GM18907 (cell line): ENCODE measurements at regions not wholly inside any gene's neighbourhood (a gene's known extent, or its start where the extent isn't known, plus 50 kb on each side); places are given as distances from the start of the nearest gene placed in this dataset.

Source experiments
- ATAC-seq: cut with Tn5 transposase; IDR thresholded peaks from one replicate; pipeline ENCODE4 v1.9.1; 2021; ENCODE audit warnings: mild to moderate bottlenecking, moderate library complexity; ENCODE audit not compliant: unreplicated experiment

DNA sequence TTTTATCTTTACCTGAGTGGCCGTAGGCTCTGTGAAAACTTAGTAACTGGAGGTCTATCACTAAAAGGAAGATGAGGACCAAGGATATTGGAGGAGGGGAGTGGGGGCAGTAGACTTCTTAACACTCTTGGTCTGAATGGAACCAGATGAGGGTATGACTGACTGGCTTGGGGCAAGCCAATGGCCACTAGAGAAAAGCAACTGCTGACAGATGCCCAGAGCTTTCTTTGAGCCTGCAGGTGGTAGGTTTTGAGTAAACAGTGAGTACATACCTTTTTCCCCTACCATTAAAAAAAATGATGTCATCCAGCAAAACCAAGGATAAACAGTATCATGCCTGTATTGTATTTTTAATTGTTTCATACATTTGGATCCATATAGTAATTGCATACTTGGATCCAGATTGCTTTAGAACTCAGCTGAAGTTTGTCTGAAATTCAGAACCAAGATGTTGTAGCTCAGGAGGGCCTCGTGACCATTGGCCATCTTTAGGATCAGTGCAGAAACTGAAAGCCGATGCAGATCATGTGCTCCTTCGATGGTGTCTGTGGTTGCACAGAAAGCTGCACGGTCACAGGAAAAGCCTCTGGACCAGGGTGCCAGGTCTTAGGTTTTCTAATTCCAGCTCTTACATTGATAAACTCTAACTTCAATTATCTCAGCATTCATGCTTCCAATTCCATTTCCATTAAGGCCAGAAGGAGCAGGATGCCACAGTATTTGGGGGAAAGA is 131.0 kb downstream of the PDGFRA start:
- no peak for ATAC-seq

DNA sequence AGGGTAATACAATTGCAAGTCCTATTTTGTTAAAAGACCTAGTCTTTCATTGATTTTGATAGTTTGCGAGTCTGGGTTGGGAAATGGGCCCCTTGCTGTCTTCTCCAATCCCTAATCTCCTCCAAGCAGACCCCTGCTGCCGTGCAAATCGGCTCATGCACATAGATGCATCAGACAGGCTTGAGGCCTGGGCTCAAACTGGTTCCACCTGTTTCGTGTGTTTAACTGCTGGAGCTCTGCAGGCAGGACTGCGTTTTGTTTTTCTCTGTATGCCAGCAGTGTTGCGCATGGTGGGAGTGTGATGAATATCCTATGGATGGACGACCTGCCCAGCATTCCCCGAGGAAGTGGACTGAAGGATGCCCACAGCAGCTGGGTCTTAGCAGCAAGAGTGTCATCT is 133.9 kb downstream of the PDGFRA start:
- no peak for ATAC-seq

DNA sequence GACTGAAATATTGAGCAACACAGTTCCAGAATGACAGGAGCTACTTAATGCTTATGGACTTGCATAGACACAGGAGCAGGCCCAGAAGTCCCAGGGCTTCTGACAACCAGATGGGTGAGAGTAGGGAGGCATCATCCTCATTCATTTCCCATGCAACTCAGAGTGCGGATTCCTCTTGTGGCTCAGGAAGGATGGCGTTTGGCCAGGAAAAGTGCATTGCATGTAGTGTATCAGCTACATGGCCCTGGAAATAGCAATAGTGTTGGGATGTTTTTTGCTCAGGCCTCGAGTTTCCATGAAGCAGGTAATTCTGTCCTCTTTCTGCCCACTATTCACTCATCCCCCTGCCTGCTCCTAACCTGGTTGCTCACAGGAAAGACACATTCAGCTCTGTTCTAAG is 136.6 kb downstream of the PDGFRA start:
- no peak for ATAC-seq

DNA sequence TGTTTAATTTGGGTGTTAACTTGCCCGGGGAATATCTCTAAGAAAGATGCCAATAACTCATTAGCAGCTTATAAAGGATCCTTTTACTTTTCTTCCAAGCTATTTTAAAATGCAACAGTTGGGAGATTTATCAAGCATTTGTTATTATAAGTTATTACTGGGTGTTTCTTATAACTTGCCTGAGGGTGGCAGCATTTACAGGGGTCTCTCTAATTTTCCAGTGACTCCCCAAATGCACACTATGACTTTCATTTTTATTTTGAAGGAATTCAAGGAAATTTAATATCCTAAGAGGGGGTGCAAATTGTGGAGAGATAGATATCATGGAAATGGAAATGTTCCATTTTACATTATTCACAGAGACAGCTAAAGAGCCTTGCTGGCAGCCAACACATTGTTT is 138.0 kb downstream of the PDGFRA start:
- ATAC-seq: no peak

DNA sequence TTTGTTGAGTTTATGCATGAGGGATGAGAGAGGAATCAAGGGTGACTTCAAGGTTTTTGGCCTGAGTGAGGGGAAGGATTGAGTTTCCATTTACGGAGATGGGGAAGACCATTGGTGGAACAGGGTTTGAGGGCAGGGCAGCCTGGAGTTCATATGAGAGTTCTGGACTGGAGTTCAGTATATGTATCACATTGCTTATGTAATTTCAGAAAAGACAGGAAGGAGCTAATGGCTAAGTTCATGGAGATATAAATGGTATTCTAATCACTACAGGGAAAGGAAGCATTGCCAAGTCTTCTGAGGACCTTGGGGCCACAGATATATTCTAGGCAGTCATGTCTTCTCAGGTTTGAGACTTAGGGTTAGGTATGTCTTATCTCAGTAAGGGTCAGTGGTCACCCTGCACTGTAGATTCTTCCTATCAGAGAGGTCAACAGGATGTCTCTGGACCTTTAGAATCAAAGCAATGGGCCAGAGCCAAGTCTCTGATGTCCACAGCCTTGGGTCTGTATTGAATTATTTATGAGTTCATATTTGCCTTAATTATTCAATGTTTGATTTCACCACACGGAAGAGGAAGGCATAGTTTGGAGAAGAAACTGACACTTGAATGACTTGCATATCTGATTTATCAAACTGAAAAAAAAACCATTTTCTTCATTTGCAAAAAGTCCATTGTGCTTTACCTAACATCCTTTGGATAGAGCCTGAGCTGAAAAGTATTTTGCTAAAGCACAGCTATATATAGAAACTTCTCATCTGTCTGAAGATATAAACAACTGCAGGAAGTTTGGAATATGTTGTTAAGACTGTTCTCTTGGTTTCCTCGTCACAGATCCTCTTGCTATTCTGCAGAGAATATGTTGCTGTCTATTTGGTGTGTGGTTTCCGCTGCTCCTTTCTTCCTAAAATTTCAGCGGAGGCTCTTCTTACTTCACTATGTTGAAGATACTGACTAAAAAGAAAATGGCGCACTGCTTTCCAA is 139.5 kb downstream of the PDGFRA start:
- ATAC-seq: no peak

DNA sequence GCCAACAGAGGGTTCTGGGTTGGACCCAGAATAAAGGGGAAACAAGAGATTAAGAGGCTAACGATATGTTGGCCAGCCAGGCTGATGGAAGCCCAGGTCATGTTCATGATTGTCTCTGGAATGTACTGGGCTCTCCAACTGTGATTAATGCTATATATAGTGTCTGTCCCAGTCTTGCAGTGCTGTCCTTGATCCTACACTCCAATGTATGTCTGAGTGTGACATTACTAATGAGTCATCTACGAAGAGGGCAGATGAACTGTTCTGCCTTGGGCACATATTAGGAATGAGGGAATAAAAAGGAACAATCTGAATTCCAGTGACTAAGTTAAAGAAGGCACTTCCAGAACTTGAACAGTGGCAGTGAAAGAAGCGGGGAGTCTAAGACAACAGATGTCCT is 142.1 kb downstream of the PDGFRA start:
- no peak for ATAC-seq

DNA sequence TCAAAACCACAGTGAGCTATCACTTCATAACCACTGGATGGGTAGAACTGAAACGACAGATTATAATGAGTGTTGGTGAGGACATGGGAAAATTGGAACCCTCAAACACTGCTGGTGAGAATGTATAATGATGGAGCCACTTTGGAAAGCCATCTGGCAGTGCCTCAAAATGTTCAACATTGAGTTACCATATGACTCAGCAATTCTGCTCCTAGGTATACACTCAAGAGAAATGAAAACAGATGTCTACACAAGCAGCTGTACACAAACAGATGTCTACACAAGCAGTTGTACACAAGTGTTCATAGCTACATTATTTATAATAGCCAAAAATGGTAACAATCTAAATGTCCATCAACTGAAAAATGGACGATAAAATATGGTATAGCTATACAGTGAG is 143.9 kb downstream of the PDGFRA start:
- no peak for ATAC-seq

DNA sequence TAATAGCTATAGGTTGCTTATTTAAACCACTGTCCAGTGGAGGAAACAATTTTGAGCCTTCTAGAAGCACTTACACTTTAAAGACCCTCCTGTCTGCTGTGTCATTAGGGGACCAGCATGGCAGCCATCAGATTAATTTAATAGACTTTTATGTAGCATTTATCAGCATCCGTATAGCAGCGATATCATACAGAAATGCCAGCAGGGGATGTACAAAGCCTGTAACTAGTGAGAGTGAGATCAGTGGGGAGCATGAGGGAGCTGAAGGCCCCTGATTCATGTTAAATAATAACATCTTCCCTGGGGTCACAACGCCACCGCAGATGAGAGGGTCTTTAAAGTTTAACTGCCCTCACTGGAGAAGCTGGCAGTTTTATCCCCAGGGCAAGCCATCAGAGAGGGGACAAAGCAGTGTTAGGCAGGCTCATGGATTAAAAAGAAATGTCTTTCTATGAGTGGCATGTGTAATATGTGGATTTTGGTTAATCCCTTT is 144.7 kb downstream of the PDGFRA start:
- ATAC-seq: no peak

DNA sequence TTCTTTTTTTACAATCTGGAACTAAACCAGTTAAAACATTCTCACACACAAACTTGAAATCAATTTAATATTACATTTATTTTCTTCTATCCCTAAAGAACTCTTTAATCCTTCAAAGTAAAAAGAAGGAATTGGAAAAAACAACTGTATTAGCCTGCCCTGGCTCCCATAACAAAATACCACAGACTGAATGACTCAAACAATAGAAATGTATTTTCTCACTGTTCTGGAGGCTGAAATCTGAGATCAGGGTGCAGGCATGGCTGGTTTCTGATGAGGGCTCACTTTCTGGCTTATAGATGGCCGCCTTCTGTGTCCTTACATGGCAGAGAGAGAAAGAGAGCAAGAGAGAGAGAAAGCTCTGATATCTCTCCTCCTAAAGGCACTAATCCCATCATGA is 149.4 kb downstream of the PDGFRA start:
- ATAC-seq: no peak

DNA sequence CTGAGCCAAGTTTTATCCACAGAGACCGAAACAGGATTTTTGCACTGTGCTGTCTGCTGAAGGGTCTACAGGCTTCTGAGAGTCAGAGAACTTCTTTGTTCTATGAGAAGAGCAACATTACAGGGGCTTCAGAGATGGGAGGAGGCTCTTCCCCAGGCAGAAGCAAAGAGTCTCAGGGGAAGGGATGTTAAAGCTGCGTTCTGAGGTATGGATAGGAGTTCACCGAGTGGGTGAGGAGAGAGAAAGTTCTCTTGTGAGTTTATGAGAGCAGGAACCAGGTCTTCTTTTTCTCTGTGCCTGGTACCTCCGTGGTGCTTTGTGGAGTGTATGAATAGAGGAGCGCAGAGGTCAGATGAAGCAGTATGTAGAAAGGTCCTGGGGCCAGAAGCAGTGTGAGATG is 155.1 kb downstream of the PDGFRA start:
- no peak for ATAC-seq

DNA sequence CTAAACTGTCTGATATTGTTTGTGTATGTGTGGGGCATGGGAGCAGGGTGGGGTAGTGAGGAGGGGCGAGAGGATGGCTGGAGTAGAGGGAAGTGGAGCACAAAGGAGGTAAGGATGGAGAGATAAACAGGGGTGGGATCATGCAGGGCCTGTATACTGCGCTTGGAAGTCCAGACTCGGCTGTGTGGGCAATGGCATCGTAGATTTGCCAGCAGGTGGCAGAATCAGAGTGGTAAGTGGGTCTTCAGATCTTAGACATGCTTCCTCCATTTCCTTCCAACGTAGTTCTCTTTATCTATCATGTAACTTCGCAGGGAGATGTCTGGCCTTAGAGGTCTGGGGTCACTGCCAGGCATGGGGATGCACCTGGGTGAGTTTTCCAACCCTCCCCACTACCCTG is 155.5 kb downstream of the PDGFRA start:
- ATAC-seq: peak; percentile 43

DNA sequence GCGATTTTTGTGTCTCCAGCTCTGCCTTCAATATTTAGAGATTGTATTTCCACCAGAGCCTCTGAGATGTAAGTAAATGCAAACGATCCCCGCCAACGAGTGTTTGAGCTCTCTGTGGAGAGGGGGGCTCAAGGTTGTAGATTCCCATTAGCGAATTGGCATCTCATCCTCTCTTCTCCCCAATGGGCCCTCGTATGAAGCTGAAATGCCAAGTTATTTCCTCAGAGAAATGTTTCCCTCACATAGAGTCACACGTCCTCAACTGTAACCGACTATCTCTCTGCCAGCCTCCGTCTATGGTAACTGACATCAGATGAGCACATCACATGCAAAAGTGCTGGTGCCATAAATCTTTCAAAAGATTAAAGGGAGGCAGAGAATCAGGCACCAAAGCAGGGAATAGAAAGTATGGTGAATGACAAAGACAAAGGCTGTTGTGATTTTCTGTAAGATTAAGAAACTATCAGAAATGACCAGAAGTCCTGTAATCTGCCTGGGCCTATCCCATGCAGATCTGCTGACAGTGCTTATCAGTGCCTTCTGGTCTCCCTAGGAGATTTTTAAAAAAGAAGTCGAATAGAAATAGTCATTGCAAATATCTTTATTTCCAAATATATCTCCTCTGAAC is 157.1 kb downstream of the PDGFRA start:
- no peak for ATAC-seq

DNA sequence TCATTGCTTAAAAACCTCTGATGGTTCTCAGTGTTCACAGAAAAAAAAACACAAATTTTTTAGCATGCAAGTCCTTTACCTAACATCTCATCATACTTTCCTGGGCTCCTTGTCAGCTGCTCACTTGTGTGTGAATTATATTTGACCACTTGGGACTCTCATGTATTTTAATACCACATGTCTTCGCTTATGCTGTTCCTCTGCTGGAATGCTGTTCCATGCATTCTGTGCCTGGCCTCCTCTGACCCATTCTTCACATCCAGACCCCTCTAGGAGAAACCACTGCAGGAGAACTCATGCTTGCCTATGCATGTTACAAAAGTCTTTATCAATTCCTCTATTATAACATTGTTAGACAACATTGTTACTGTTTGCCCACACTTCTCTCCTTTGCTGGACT is 157.6 kb downstream of the PDGFRA start:
- ATAC-seq: no peak

DNA sequence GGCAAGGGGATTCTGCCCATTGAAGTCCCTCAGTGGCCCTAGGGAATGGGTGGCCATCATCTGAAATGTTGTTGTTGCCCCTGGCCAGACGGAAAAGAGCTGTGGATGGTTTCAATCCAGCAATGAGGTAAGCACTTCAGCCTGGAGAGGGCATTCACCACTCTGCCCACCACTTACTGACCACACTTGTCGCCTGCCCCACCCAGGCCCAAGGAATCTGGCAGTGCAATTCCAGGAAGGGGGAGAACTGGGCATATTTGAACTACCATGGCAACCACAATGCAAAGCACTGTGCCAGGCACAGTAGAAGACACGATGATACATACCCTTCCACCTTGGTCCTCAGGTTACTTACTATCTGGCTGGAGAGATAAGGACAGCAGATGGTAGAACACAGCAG is 161.6 kb downstream of the PDGFRA start:
- ATAC-seq: no peak

DNA sequence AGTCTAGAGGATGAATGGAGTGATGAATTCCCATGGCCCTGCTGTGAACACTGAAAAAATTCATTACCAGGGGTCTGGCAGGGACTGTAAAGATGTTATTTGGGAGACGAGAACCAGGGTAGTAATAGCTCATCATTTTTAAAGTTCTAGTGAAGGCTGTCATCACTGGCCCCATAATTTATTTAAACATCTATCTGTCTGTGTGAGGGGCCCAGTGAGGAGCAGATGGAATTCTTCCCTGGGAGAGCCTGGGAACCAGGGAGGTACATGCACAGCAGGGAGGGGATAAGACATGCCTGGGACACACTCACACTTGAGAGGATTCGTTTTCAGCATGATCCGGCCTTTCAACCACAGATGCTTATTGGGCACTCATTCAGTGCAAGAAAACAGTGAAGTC is 162.0 kb downstream of the PDGFRA start:
- ATAC-seq: no peak

DNA sequence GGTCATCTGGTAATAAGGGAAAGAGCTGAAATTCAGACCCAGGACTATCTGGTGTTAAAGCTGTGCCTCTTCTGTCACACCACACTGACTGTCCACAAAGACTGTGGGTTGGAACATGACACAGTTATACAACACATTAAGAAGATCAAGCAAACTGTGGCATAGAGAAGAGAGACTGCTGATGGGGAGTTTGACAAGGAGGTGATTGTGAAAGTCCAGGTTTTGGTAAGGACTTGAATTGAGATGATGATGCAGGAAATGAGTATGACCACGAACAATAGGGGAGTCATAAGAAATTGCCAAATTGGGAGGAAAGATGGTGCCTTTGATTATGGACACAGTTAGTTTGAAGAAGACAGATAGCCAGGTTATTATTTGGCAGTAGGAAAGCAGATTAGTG is 163.4 kb downstream of the PDGFRA start:
- ATAC-seq: no peak

DNA sequence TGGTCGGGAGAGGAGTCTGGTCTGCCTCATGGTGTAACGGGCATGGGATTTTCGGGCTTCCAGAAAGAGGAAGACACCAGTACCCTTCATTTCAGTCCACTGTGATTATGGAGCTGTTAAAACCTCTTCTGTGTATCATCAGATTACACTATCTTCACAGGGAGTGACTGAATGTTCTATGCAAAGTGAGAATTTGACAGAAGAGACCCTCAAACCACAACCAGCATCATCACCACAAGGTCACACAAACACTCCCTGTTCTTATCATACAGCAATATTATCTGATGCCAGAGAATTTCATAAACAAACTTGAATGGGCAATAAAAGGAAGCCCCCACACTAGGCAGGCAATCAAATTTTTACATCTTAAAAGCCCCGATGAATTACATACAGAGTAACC is 164.2 kb downstream of the PDGFRA start:
- ATAC-seq: no peak

DNA sequence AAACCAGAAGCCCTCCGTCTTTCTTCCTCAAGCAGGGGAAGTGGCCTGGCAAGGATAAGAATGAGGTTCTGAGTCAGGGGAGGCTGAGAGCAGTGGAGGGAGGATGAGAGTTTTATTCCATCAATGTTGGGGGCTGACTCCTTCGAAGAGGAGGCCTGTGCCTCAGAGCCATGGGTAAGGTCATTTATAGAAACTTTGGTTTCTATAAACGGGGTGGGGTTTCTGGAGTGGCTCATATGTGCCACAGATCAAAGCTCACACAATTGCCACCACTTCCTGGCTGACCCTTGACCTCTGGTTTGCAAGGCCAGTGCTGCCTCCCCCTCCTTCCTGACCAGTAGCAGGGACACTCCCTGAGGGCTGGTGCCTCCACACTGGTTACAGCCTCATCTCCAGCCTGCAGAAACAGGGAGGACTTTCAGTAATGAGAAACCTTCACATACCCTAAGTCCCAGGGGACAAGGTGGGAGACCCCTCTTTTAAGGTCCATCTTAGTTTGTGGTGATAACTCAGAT is 166.0 kb downstream of the PDGFRA start:
- ATAC-seq: no peak

DNA sequence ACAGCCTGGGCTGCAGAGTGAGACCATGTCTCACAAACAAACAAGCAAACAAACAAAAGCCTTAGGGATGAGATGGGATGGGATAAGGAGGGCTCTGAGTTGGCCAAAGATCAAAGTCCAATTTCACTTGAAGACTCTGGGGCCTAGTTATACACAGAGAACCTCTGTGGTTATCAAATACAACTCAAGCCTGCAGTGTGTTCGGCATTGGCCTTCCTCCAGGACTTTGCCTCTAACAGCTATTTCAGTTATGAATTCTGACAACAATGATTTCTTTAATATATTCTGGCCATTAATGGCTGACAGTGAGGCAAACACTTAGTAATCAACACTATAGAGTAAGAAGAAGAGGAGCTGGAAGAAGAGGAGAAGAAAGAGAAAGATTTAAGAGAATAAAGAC is 171.1 kb downstream of the PDGFRA start:
- no peak for ATAC-seq

DNA sequence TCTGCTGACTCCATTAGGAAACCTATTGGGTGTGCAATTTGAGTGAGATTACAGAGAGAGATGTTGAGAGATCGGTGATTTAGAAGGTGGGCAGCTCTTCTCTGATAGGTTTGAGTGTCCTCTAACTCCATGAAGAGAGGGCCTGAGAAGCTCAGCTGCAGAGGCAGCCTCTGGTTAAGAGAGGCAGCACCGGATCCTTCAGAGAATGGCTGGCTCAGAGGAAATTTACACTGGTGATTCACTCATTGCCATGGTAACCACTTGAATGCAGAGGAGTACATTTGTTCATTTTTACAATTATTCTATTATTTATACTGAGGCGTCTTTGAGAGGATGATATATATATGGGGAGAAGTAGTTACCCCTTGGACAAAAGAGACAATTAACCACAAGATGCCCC is 171.7 kb downstream of the PDGFRA start:
- ATAC-seq: no peak

DNA sequence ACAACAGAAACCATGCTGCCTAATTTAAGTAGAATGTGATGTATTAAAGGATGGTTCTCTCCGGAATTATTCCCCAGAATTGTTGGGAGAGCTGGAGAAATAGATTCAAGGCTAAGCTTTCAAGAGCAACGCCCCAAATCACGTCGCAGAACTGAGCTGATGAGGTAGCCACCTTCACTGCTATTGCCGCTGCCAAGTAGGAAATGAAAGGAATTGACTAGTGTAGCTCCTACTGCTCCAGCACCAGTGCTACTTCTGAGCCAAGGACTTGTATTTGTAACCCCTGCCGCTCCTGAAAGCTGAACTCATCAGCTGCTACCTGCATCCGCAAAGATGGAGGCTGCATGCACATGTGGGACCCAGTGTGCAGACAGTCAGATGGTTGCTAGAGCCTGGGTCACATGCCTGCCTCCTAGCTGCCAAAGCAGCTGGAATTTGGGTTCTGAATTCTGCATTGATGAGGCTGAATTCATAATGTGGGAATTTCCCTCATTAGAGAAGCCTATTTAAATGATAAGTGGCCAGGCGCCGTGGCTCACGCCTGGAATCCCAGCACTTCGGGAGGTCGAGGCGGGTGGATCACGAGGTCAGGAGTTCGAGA is 173.9 kb downstream of the PDGFRA start:
- ATAC-seq: no peak
